IPS DF 6.9 (cell line): ENCODE measurements at regions not wholly inside any gene's neighbourhood (a gene's known extent, or its start where the extent isn't known, plus 50 kb on each side); places are given as distances from the start of the nearest gene placed in this dataset.

Experiments used
- DNase-seq: peaks from one replicate; pipeline ENCODE4 v3.0.0-alpha.2; 2013; ENCODE audit warnings: low read depth, low spot score
- H3K27ac ChIP-seq: one replicate; pipeline ENCODE4 v1.5.1; 2013; ENCODE audit warnings: low read length, control low read depth
- H3K27me3 ChIP-seq: 2 replicates; pipeline ENCODE4 v1.6.1; 2013; ENCODE audit warnings: mild to moderate bottlenecking, low read length; ENCODE audit not compliant: control insufficient read depth, insufficient read depth
- H3K36me3 ChIP-seq: 2 replicates; pipeline ENCODE4 v1.6.1; 2013; ENCODE audit warnings: low read length; ENCODE audit not compliant: control insufficient read depth, insufficient read depth
- H3K4me1 ChIP-seq: 2 replicates; pipeline ENCODE4 v1.6.1; 2013; ENCODE audit warnings: low read length; ENCODE audit not compliant: control insufficient read depth, insufficient read depth
- H3K4me3 ChIP-seq: 2 replicates; pipeline ENCODE4 v1.5.1; 2013; ENCODE audit warnings: mild to moderate bottlenecking, low read length
- H3K9me3 ChIP-seq: 2 replicates; pipeline ENCODE4 v1.6.1; 2013; ENCODE audit warnings: low read length, inconsistent platforms; ENCODE audit not compliant: control insufficient read depth, insufficient read depth
- WGBS: extraction: QIAGEN DNeasy Blood & Tissue Kit; methylation state at CpG from one replicate; pipeline ENCODE4 v1.1.7; 2013; ENCODE audit warnings: mixed read lengths, missing lambda C conversion rate; ENCODE audit not compliant: insufficient read length, insufficient coverage; 5-methylcytosine and 5-hydroxymethylcytosine counted together

- DNase-seq, result no peak
- Histone ChIP-seq H3K27me3 (no peaks in the 10 kb centered on the region), H3K36me3 (no peaks in the 10 kb centered on the region), H3K4me1 (no peaks in the 10 kb centered on the region), H3K9me3 (no peaks in the 10 kb centered on the region), H3K27ac (no peak overlapping the region), H3K4me3 (no peak overlapping the region)
- WGBS, result no CpG with 5 or more reads among the region's 21 CpGs
Observed at GRCh38 chr10:3415038-3415736, 242.6 kb upstream of the PITRM1 start.

GRCh38 chr10:3414667-3415023, 242.1 kb upstream of the PITRM1 start:
- H3K4me1 ChIP-seq, result no peaks in the 10 kb centered on the region
- no CpG with 5 or more reads among the region's 10 CpGs for WGBS
- H3K9me3 ChIP-seq, result no peaks in the 10 kb centered on the region
- no peak overlapping the region for H3K4me3 ChIP-seq
- H3K27ac ChIP-seq, result no peak overlapping the region
- no peaks in the 10 kb centered on the region for H3K36me3 ChIP-seq
- DNase-seq, result no peak
- H3K27me3 ChIP-seq, result no peaks in the 10 kb centered on the region

GRCh38 chr10:3413937-3414666, 241.5 kb upstream of the PITRM1 start:
- H3K27me3 ChIP-seq, result no peaks in the 10 kb centered on the region
- no peak overlapping the region for H3K4me3 ChIP-seq
- no peaks in the 10 kb centered on the region for H3K4me1 ChIP-seq
- WGBS, result no CpG with 5 or more reads among the region's 23 CpGs
- DNase-seq, result no peak
- no peaks in the 10 kb centered on the region for H3K36me3 ChIP-seq
- no peaks in the 10 kb centered on the region for H3K9me3 ChIP-seq
- no peak overlapping the region for H3K27ac ChIP-seq

GRCh38 chr10:3412646-3413045, 240.1 kb upstream of the PITRM1 start:
- no peak for DNase-seq
- WGBS, result no CpG with 5 or more reads among the region's 16 CpGs
- H3K9me3 ChIP-seq, result no peaks in the 10 kb centered on the region
- no peak overlapping the region for H3K4me3 ChIP-seq
- no peaks in the 10 kb centered on the region for H3K4me1 ChIP-seq
- no peaks in the 10 kb centered on the region for H3K27me3 ChIP-seq
- H3K36me3 ChIP-seq, result no peaks in the 10 kb centered on the region
- H3K27ac ChIP-seq, result no peak overlapping the region

- H3K9me3 ChIP-seq, result no peaks in the 10 kb centered on the region
- DNase-seq, result no peak
- no peaks in the 10 kb centered on the region for H3K36me3 ChIP-seq
- no peak overlapping the region for H3K4me3 ChIP-seq
- no peaks in the 10 kb centered on the region for H3K27me3 ChIP-seq
- no CpG with 5 or more reads among the region's 5 CpGs for WGBS
- H3K27ac ChIP-seq, result no peak overlapping the region
- no peaks in the 10 kb centered on the region for H3K4me1 ChIP-seq
Observed at GRCh38 chr10:3412071-3412582, 239.5 kb upstream of the PITRM1 start.

GRCh38 chr10:3411044-3411443, 238.5 kb upstream of the PITRM1 start:
- H3K27me3 ChIP-seq, result no peaks in the 10 kb centered on the region
- H3K36me3 ChIP-seq, result no peaks in the 10 kb centered on the region
- no peaks in the 10 kb centered on the region for H3K4me1 ChIP-seq
- no peak for DNase-seq
- H3K4me3 ChIP-seq, result no peak overlapping the region
- H3K9me3 ChIP-seq, result no peaks in the 10 kb centered on the region
- WGBS, result no CpG with 5 or more reads among the region's 3 CpGs
- H3K27ac ChIP-seq, result no peak overlapping the region

GRCh38 chr10:3409928-3410327, 237.3 kb upstream of the PITRM1 start:
- no peaks in the 10 kb centered on the region for H3K27me3 ChIP-seq
- DNase-seq, result no peak
- no peak overlapping the region for H3K27ac ChIP-seq
- no peaks in the 10 kb centered on the region for H3K4me1 ChIP-seq
- no peaks in the 10 kb centered on the region for H3K9me3 ChIP-seq
- no CpG with 5 or more reads among the region's 4 CpGs for WGBS
- no peaks in the 10 kb centered on the region for H3K36me3 ChIP-seq
- no peak overlapping the region for H3K4me3 ChIP-seq

DNA sequence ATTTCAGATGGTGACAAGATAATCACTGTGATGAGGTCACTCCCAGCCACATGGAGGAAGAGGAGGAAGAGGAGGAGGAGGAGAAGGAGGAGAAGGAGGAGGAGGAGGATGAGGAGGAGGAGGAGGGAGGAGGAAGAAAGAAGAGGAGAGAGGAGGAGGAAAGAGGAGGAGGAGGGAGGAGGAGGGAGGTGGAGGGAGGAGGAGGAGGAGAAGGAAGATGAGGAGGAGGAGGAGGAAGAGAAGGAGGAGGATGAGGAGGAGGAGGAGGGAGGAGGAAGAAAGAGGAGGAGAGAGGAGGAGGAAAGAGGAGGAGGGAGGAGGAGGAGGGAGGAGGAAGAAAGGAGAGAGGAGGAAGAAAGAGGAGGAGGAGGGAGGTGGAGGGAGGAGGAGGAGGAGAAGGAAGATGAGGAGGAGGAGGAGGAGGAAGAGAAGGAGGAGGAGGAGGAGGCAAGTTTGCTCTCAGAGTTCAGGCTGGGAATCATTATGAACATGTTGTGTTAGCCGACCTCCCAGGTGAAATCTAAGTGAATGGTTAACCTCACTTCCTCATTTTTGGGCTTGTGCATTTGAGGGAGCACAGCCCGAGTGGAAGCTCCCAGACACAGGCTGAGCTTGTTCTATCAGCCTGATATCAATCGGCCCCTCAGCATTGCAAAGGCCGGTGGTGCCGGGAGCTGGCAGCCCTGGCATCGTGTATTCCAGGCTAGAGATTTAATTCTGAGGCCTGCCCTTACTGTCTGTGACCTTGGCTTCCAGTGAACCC, 236.2 kb upstream of the PITRM1 start:
- Histone ChIP-seq H3K4me1 (no peaks in the 10 kb centered on the region), H3K9me3 (no peaks in the 10 kb centered on the region), H3K27me3 (no peaks in the 10 kb centered on the region), H3K27ac (no peak overlapping the region), H3K4me3 (no peak overlapping the region), H3K36me3 (no peaks in the 10 kb centered on the region)
- no CpG with 5 or more reads among the region's 6 CpGs for WGBS
- no peak for DNase-seq

DNA sequence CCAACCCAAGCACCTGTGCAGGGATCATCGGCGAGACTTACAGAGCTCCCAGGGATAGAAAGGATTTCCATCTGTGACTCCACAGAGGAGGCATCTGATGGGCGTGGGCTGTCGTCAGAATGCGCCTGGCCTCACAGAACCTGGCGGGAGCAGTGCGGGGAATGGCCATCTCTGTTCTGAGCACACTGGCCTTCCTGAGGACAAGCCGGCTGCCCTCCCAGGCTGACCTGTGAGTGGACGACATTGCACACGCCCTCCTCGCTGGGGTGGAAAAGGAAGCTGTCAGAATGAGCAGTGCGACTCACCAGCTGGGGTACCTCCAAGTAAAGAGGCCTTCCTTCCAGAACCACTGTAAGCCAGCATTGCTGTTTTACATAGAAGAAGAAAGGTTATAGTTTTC, 234.6 kb upstream of the PITRM1 start:
- Histone ChIP-seq H3K4me1 (no peaks in the 10 kb centered on the region), H3K27ac (no peak overlapping the region), H3K4me3 (no peak overlapping the region), H3K9me3 (no peaks in the 10 kb centered on the region), H3K27me3 (no peaks in the 10 kb centered on the region), H3K36me3 (no peaks in the 10 kb centered on the region)
- no CpG with 5 or more reads among the region's 12 CpGs for WGBS
- no peak for DNase-seq

DNA sequence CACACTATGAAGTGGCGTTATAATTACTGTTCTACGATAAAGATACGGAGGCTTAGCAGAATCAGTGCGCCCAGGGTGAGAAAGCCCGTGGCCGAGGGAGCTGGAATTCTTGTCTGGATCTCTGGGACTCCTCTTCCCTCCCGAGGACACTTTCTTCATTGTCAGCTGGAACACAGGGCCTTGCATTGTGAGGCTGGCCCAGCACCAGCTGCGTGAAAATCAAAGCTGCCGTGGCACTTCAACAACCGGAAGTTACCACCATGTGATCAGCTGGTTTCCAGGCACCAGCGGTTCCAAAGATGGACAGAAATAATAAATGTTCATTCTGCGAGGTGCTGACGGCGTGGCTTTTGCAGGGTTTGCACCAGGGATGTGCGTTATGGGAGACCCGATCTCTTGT, 234.0 kb upstream of the PITRM1 start:
- Histone ChIP-seq H3K4me1 (no peaks in the 10 kb centered on the region), H3K27ac (no peak overlapping the region), H3K36me3 (no peaks in the 10 kb centered on the region), H3K27me3 (no peaks in the 10 kb centered on the region), H3K9me3 (no peaks in the 10 kb centered on the region), H3K4me3 (no peak overlapping the region)
- WGBS, result no CpG with 5 or more reads among the region's 16 CpGs
- no peak for DNase-seq
